SK-N-SH (cell line): ENCODE measurements at regions not wholly inside any gene's neighbourhood (a gene's known extent, or its start where the extent isn't known, plus 50 kb on each side); places are given as distances from the start of the nearest gene placed in this dataset.

Experiments
- CTCF ChIA-PET: fragments of 300-600, 350-600 bp; formaldehyde crosslinking; extraction: SDS; loops from one replicate; lab custom pipeline; 2021; lab: Yijun Ruan, JAX
- POLR2A ChIA-PET: fragments of 350-600 bp; sonication (Branson Sonifier 250); formaldehyde crosslinking; extraction: SDS; loops from one replicate; lab custom pipeline; 2020; ENCODE audit warnings: antibody characterized with exemption, inconsistent platforms; lab: Yijun Ruan, JAX
- DNase-seq: peaks from one replicate; pipeline ENCODE4 v3.0.0; 2012
- H2AFZ ChIP-seq: fragments of 200-600 bp; sonication (generic); 2 replicates; pipeline ENCODE4 v1.8.1; 2016; ENCODE audit warnings: antibody characterized with exemption, mild to moderate bottlenecking, low read depth
- H3F3A ChIP-seq: fragments of 200-600 bp; sonication (generic); replicated peaks from 2 replicates; pipeline ENCODE3; 2016; ENCODE audit warnings: antibody characterized with exemption, mild to moderate bottlenecking; ENCODE audit not compliant: insufficient read depth
- H3K27ac ChIP-seq, 2 experiments: fragments of 200-500 bp in 1 of 2; fragments of 200-600 bp in 1 of 2; sonication (Bioruptor generic) in 1 of 2; sonication (generic), shearing (Covaris generic) in 1 of 2; 2 replicates each; pipeline versions ENCODE4 v1.5.1 to v1.6.1; 2014 to 2016; ENCODE audit warnings: low read depth in 2 of 2, inconsistent platforms in 1 of 2, low read length in 1 of 2, mild to moderate bottlenecking in 1 of 2, mixed read lengths in 1 of 2
- H3K27me3 ChIP-seq: fragments of 200-600 bp; sonication (generic), shearing (Covaris generic); 2 replicates; pipeline ENCODE4 v1.6.1; 2016; ENCODE audit warnings: mixed run types; ENCODE audit not compliant: insufficient read depth
- H3K36me3 ChIP-seq, 2 experiments: fragments of 200-500 bp in 1 of 2; fragments of 200-600 bp in 1 of 2; sonication (Bioruptor generic) in 1 of 2; sonication (generic) in 1 of 2; replicated peaks in 1 of 2; 2 replicates each; pipeline versions ENCODE3 to v1.5.1; 2014 to 2016; ENCODE audit warnings: low read length in 1 of 2, mild to moderate bottlenecking in 1 of 2; ENCODE audit not compliant: insufficient read depth in 2 of 2, control insufficient read depth in 1 of 2
- H3K4me1 ChIP-seq, 2 experiments: fragments of 200-500 bp in 1 of 2; fragments of 200-600 bp in 1 of 2; sonication (Bioruptor generic) in 1 of 2; sonication (generic), shearing (Covaris generic) in 1 of 2; 2 replicates each; pipeline versions ENCODE4 v1.5.1 to v1.6.1; 2014 to 2016; ENCODE audit warnings: low read depth in 1 of 2, low read length in 1 of 2, mixed run types in 1 of 2; ENCODE audit not compliant: insufficient read depth in 2 of 2, control insufficient read depth in 1 of 2
- H3K4me2 ChIP-seq: fragments of 200-600 bp; sonication (generic), shearing (Covaris generic); 2 replicates; pipeline ENCODE4 v1.6.1; 2017; ENCODE audit warnings: mixed run types
- H3K4me3 ChIP-seq, 2 experiments: fragments of 200-500 bp in 1 of 2; fragments of 200-600 bp in 1 of 2; sonication (Bioruptor generic) in 1 of 2; sonication (generic), shearing (Covaris generic) in 1 of 2; 2 replicates each; pipeline versions ENCODE4 v1.5.1 to v1.8.1; 2014 to 2016; ENCODE audit warnings: low read depth in 2 of 2, inconsistent platforms in 1 of 2, low read length in 1 of 2, mild to moderate bottlenecking in 1 of 2, mixed read lengths in 1 of 2, moderate library complexity in 1 of 2
- H3K79me2 ChIP-seq: fragments of 200-600 bp; sonication (generic); 2 replicates; pipeline ENCODE4 v1.8.1; 2017; ENCODE audit warnings: mild to moderate bottlenecking; ENCODE audit not compliant: insufficient read depth
- H3K9ac ChIP-seq: fragments of 200-600 bp; sonication (generic); 2 replicates; pipeline ENCODE4 v1.6.1; 2017; ENCODE audit warnings: mixed run types
- H3K9me2 ChIP-seq: fragments of 200-600 bp; sonication (generic); 2 replicates; pipeline ENCODE4 v1.6.1; 2017; ENCODE audit warnings: mixed run types
- H3K9me3 ChIP-seq: fragments of 200-600 bp; sonication (generic); 2 replicates; pipeline ENCODE4 v1.6.1; 2017; ENCODE audit warnings: mixed run types, mild to moderate bottlenecking, moderate library complexity
- H4K20me1 ChIP-seq: fragments of 200-600 bp; sonication (generic); 2 replicates; pipeline ENCODE4 v1.6.1; 2017; ENCODE audit warnings: mild to moderate bottlenecking, mixed run types; ENCODE audit not compliant: insufficient read depth
- CHD2 ChIP-seq: fragments of 150-350 bp; IDR thresholded peaks from 2 replicates; pipeline ENCODE4 v1.6.1; 2018; ENCODE audit warnings: low read length; ENCODE audit not compliant: partially characterized antibody
- ELF1 ChIP-seq: IDR thresholded peaks from 2 replicates; pipeline ENCODE4 v1.4.0; 2012
- EP300 ChIP-seq, 2 experiments: IDR thresholded peaks; 2 replicates each; pipeline versions ENCODE4 v1.4.0 to v1.6.1; 2012; ENCODE audit warnings: borderline replicate concordance in 1 of 2, low read depth in 1 of 2, low read length in 1 of 2
- FOXJ3 ChIP-seq: sonication (generic); formaldehyde crosslinking; IDR thresholded peaks from 2 replicates; pipeline ENCODE4 v1.5.1; 2020; ENCODE audit warnings: mild to moderate bottlenecking, missing genetic modification reagents
- GABPA ChIP-seq: IDR thresholded peaks from 2 replicates; pipeline ENCODE4 v1.4.0; 2012; ENCODE audit warnings: low read depth, mild to moderate bottlenecking
- GATA2 ChIP-seq: sonication (generic); formaldehyde crosslinking; IDR thresholded peaks from 2 replicates; pipeline ENCODE4 v1.5.0; 2020; ENCODE audit warnings: mild to moderate bottlenecking, missing genetic modification reagents
- MXI1 ChIP-seq: IDR thresholded peaks from 2 replicates; pipeline ENCODE4 v1.6.1; 2012; ENCODE audit warnings: mild to moderate bottlenecking, low read depth, low read length, improper control_type of control experiment
- NFIC ChIP-seq: IDR thresholded peaks from 2 replicates; pipeline ENCODE4 v1.4.0; 2012; ENCODE audit warnings: borderline replicate concordance
- NRF1 ChIP-seq: IDR thresholded peaks from 2 replicates; pipeline ENCODE4 v1.6.1; 2012; ENCODE audit warnings: low read depth, mild to moderate bottlenecking, low read length
- RAD21 ChIP-seq: IDR thresholded peaks from 2 replicates; pipeline ENCODE4 v1.6.1; 2012; ENCODE audit warnings: mild to moderate bottlenecking, low read length
- RCOR1 ChIP-seq: fragments of 150-350 bp; IDR thresholded peaks from 2 replicates; pipeline ENCODE4 v1.6.1; 2017; ENCODE audit warnings: antibody characterized with exemption, low read length
- SIN3A ChIP-seq: IDR thresholded peaks from 2 replicates; pipeline ENCODE4 v1.6.1; 2012; ENCODE audit warnings: low read depth, mild to moderate bottlenecking, low read length, moderate library complexity, borderline replicate concordance
- SMC3 ChIP-seq: IDR thresholded peaks from 2 replicates; pipeline ENCODE4 v1.6.1; 2012; ENCODE audit warnings: low read depth, low read length, improper control_type of control experiment
- TAF1 ChIP-seq: IDR thresholded peaks from 2 replicates; pipeline ENCODE4 v1.6.1; 2012; ENCODE audit warnings: low read depth, mild to moderate bottlenecking, low read length, moderate library complexity, borderline replicate concordance
- TEAD4 ChIP-seq: IDR thresholded peaks from 2 replicates; pipeline ENCODE4 v1.4.0; 2012; ENCODE audit warnings: mild to moderate bottlenecking, borderline replicate concordance; ENCODE audit not compliant: insufficient read depth
- USF2 ChIP-seq: fragments of 150-350 bp; IDR thresholded peaks from 2 replicates; pipeline ENCODE4 v1.6.1; 2017; ENCODE audit warnings: antibody characterized with exemption, low read length, low read depth, borderline replicate concordance
- YY1 ChIP-seq: IDR thresholded peaks from 2 replicates; pipeline ENCODE4 v1.4.0; 2012; ENCODE audit warnings: low read depth, mild to moderate bottlenecking
- WGBS: methylation state at CpG from one replicate; pipeline ENCODE4 v1.1.6; 2017; ENCODE audit warnings: low lambda C conversion rate; 5-methylcytosine and 5-hydroxymethylcytosine counted together
- TF ChIP-seq, protein P1 (sequence below): IDR thresholded peaks from 2 replicates; pipeline ENCODE4 v1.4.0; 2012; ENCODE audit warnings: low read depth
- TF ChIP-seq, protein P2 (sequence below): IDR thresholded peaks from 2 replicates; pipeline ENCODE4 v1.4.0; 2012; ENCODE audit warnings: low read depth, borderline replicate concordance
- TF ChIP-seq, protein P3 (sequence below): IDR thresholded peaks from 2 replicates; pipeline ENCODE4 v1.6.1; 2012; ENCODE audit warnings: mild to moderate bottlenecking, low read depth, low read length, moderate library complexity
- TF ChIP-seq, protein P4 (sequence below): IDR thresholded peaks from 2 replicates; pipeline ENCODE4 v1.4.0; 2012; ENCODE audit warnings: low read depth, borderline replicate concordance

GRCh38 chr4:65167719-65168118 is 502.6 kb downstream of the EPHA5 start:
- no peaks in the 10 kb centered on the region for H3K79me2 ChIP-seq
- ChIA-PET CTCF (no interaction called here), POLR2A (no interaction called here)
- H3K4me1 ChIP-seq = no peaks in the 10 kb centered on the region
- no peaks in the 10 kb centered on the region for H3K9me2 ChIP-seq
- WGBS = 22% methylated on average over 3 of the region's 3 CpGs
- H3K9me3 ChIP-seq = no peaks in the 10 kb centered on the region
- TF ChIP-seq RCOR1 = no peak
- no peak for TF ChIP-seq NFIC
- no peak for TF ChIP-seq GABPA
- TF ChIP-seq TEAD4 = no peak
- TF ChIP-seq USF2 = no peak
- no peak for TF ChIP-seq RAD21
- TF ChIP-seq, protein P1, sequence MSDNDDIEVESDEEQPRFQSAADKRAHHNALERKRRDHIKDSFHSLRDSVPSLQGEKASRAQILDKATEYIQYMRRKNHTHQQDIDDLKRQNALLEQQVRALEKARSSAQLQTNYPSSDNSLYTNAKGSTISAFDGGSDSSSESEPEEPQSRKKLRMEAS = no peak
- no peak for TF ChIP-seq YY1
- TF ChIP-seq, all 33 proteins: peak for 0
- H3K36me3 ChIP-seq = no peaks in the 10 kb centered on the region
- H3K9ac ChIP-seq = no peak overlapping the region
- no peak overlapping the region for H3K27ac ChIP-seq
- no peaks in the 10 kb centered on the region for H3F3A ChIP-seq
- no peak overlapping the region for H3K4me3 ChIP-seq
- no peak overlapping the region for H2AFZ ChIP-seq
- H3K27me3 ChIP-seq = no peaks in the 10 kb centered on the region
- no peak overlapping the region for H3K4me2 ChIP-seq
- DNase-seq = no peak
- H4K20me1 ChIP-seq = no peaks in the 10 kb centered on the region

DNA sequence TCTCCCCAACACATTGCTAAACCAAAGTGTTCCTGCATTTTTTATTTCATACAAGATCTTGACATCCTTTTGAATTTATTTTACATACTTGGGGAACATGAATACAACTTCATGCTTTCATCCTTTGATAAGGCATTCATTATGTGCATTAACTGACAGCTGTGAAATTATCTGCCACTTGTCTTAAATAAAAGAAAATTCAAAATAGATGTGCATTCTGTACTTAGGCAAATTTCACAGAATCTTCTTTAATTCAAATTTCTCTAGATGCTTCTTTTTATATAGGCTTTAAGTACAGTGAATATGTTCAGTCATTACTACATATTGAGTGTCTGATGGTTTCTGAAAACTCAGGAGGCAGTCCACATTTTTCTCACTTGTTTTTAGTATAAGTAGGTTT is 518.1 kb downstream of the EPHA5 start:
- Histone ChIP-seq H3K27ac (no peak overlapping the region), H4K20me1 (no peaks in the 10 kb centered on the region), H3K36me3 (no peaks in the 10 kb centered on the region), H3K4me3 (no peak overlapping the region), H3K4me1 (no peaks in the 10 kb centered on the region), H3K27me3 (no peaks in the 10 kb centered on the region), H3K79me2 (no peaks in the 10 kb centered on the region), H2AFZ (no peak overlapping the region), H3F3A (no peaks in the 10 kb centered on the region), H3K4me2 (no peak overlapping the region), H3K9ac (no peak overlapping the region), H3K9me3 (no peaks in the 10 kb centered on the region), H3K9me2 (no peaks in the 10 kb centered on the region)
- CTCF ChIA-PET = interaction anchor here (0.6 kb wide), 1 partner anchor 229 kb away, joined by 3 read pairs; no protein-coding TSS in a partner anchor
- POLR2A ChIA-PET = no interaction called here
- TF ChIP-seq GABPA = no peak
- TF ChIP-seq ELF1 = no peak
- TF ChIP-seq, protein P1 = no peak
- TF ChIP-seq RCOR1 = no peak
- no peak for TF ChIP-seq EP300 (IDR thresholded peaks at IDR 0.05; ENCODE audit: borderline replicate concordance in 1 of 2, low read depth in 1 of 2, low read length in 1 of 2)
- no peak for TF ChIP-seq FOXJ3
- TF ChIP-seq, protein P2, sequence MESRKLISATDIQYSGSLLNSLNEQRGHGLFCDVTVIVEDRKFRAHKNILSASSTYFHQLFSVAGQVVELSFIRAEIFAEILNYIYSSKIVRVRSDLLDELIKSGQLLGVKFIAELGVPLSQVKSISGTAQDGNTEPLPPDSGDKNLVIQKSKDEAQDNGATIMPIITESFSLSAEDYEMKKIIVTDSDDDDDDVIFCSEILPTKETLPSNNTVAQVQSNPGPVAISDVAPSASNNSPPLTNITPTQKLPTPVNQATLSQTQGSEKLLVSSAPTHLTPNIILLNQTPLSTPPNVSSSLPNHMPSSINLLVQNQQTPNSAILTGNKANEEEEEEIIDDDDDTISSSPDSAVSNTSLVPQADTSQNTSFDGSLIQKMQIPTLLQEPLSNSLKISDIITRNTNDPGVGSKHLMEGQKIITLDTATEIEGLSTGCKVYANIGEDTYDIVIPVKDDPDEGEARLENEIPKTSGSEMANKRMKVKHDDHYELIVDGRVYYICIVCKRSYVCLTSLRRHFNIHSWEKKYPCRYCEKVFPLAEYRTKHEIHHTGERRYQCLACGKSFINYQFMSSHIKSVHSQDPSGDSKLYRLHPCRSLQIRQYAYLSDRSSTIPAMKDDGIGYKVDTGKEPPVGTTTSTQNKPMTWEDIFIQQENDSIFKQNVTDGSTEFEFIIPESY = no peak
- TF ChIP-seq, protein P3, sequence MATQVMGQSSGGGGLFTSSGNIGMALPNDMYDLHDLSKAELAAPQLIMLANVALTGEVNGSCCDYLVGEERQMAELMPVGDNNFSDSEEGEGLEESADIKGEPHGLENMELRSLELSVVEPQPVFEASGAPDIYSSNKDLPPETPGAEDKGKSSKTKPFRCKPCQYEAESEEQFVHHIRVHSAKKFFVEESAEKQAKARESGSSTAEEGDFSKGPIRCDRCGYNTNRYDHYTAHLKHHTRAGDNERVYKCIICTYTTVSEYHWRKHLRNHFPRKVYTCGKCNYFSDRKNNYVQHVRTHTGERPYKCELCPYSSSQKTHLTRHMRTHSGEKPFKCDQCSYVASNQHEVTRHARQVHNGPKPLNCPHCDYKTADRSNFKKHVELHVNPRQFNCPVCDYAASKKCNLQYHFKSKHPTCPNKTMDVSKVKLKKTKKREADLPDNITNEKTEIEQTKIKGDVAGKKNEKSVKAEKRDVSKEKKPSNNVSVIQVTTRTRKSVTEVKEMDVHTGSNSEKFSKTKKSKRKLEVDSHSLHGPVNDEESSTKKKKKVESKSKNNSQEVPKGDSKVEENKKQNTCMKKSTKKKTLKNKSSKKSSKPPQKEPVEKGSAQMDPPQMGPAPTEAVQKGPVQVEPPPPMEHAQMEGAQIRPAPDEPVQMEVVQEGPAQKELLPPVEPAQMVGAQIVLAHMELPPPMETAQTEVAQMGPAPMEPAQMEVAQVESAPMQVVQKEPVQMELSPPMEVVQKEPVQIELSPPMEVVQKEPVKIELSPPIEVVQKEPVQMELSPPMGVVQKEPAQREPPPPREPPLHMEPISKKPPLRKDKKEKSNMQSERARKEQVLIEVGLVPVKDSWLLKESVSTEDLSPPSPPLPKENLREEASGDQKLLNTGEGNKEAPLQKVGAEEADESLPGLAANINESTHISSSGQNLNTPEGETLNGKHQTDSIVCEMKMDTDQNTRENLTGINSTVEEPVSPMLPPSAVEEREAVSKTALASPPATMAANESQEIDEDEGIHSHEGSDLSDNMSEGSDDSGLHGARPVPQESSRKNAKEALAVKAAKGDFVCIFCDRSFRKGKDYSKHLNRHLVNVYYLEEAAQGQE = no peak
- TF ChIP-seq SMC3 = no peak
- no peak for TF ChIP-seq SIN3A
- TF ChIP-seq YY1 = no peak
- TF ChIP-seq MXI1 = no peak
- TF ChIP-seq, protein P4, sequence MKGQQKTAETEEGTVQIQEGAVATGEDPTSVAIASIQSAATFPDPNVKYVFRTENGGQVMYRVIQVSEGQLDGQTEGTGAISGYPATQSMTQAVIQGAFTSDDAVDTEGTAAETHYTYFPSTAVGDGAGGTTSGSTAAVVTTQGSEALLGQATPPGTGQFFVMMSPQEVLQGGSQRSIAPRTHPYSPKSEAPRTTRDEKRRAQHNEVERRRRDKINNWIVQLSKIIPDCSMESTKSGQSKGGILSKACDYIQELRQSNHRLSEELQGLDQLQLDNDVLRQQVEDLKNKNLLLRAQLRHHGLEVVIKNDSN = no peak
- TF ChIP-seq CHD2 = no peak
- no peak for TF ChIP-seq NFIC
- no peak for TF ChIP-seq TEAD4
- TF ChIP-seq RAD21 = no peak
- TF ChIP-seq NRF1 = no peak
- TF ChIP-seq GATA2 (CRISPR knock-in tag) = no peak
- no peak for TF ChIP-seq TAF1
- DNase-seq = no peak
